Trophoblast cell (in vitro differentiated cells and primary cell): ENCODE measurements at regions not wholly inside any gene's neighbourhood (a gene's known extent, or its start where the extent isn't known, plus 50 kb on each side); places are given as distances from the start of the nearest gene placed in this dataset.

ENCODE experiments used
- DNase-seq, 2 donors: peaks; one replicate each; pipeline ENCODE4 v3.0.0-alpha.2; 2016
- H2AFZ ChIP-seq: 2 replicates; pipeline ENCODE4 v1.6.1; 2013; ENCODE audit warnings: low read length, moderate library complexity, mild to moderate bottlenecking; ENCODE audit not compliant: insufficient read depth, poor library complexity
- H2AK5ac ChIP-seq: 2 replicates; pipeline ENCODE4 v1.6.1; 2013; ENCODE audit warnings: mild to moderate bottlenecking, low read length
- H2BK120ac ChIP-seq: 2 replicates; pipeline ENCODE4 v1.6.1; 2013; ENCODE audit warnings: low read length, mild to moderate bottlenecking, moderate library complexity; ENCODE audit not compliant: insufficient read depth, poor library complexity
- H2BK12ac ChIP-seq: 2 replicates; pipeline ENCODE4 v1.6.1; 2013; ENCODE audit warnings: mild to moderate bottlenecking, low read length, moderate library complexity
- H2BK5ac ChIP-seq: 2 replicates; pipeline ENCODE4 v1.6.1; 2013; ENCODE audit warnings: low read length, low read depth, moderate library complexity, mild to moderate bottlenecking; ENCODE audit not compliant: poor library complexity
- H3K14ac ChIP-seq: 2 replicates; pipeline ENCODE4 v1.6.1; 2013; ENCODE audit warnings: mild to moderate bottlenecking, low read length
- H3K18ac ChIP-seq: 2 replicates; pipeline ENCODE4 v1.6.1; 2013; ENCODE audit warnings: mild to moderate bottlenecking, low read length
- H3K23ac ChIP-seq: 2 replicates; pipeline ENCODE4 v1.6.1; 2013; ENCODE audit warnings: low read length
- H3K27ac ChIP-seq: 2 replicates; pipeline ENCODE4 v1.5.1; 2013; ENCODE audit warnings: low read depth, mild to moderate bottlenecking, inconsistent platforms, low read length, moderate library complexity
- H3K27me3 ChIP-seq: 2 replicates; pipeline ENCODE4 v1.6.1; 2013; ENCODE audit warnings: inconsistent platforms, mild to moderate bottlenecking, low read length, moderate library complexity; ENCODE audit not compliant: insufficient read depth
- H3K36me3 ChIP-seq, 2 experiments: 1 replicate in 1 of 2; 2 replicates in 1 of 2; pipeline ENCODE4 v1.6.1; 2013; ENCODE audit warnings: low read length in 2 of 2, mild to moderate bottlenecking in 2 of 2, moderate library complexity in 1 of 2; ENCODE audit not compliant: insufficient read depth in 2 of 2, control insufficient read depth in 1 of 2
- H3K4ac ChIP-seq: 2 replicates; pipeline ENCODE4 v1.6.1; 2013; ENCODE audit warnings: low read depth, mild to moderate bottlenecking, low read length, moderate library complexity
- H3K4me1 ChIP-seq, 2 experiments: 1 replicate in 1 of 2; 2 replicates in 1 of 2; pipeline ENCODE4 v1.6.1; 2013; ENCODE audit warnings: low read length in 2 of 2, mild to moderate bottlenecking in 2 of 2, moderate library complexity in 1 of 2; ENCODE audit not compliant: insufficient read depth in 2 of 2, control insufficient read depth in 1 of 2
- H3K4me2 ChIP-seq: 2 replicates; pipeline ENCODE4 v1.6.1; 2013; ENCODE audit warnings: inconsistent platforms, mild to moderate bottlenecking, low read length, moderate library complexity
- H3K4me3 ChIP-seq: 2 replicates; pipeline ENCODE4 v1.5.1; 2013; ENCODE audit warnings: mild to moderate bottlenecking, low read depth, low read length, inconsistent platforms
- H3K79me1 ChIP-seq: one replicate; pipeline ENCODE4 v1.6.1; 2013; ENCODE audit warnings: low read length
- H3K79me2 ChIP-seq: 2 replicates; pipeline ENCODE4 v1.6.1; 2013; ENCODE audit warnings: low read length, mild to moderate bottlenecking; ENCODE audit not compliant: control insufficient read depth, insufficient read depth, poor library complexity
- H3K9ac ChIP-seq: 2 replicates; pipeline ENCODE4 v1.6.1; 2013; ENCODE audit warnings: mild to moderate bottlenecking, low read length
- H3K9me3 ChIP-seq: 2 replicates; pipeline ENCODE4 v1.6.1; 2013; ENCODE audit warnings: low read depth, mild to moderate bottlenecking, control low read depth, inconsistent platforms, low read length; ENCODE audit not compliant: insufficient read depth
- H4K12ac ChIP-seq: 2 replicates; pipeline ENCODE4 v1.6.1; 2013; ENCODE audit warnings: low read depth, mild to moderate bottlenecking, low read length, moderate library complexity
- H4K8ac ChIP-seq: 2 replicates; pipeline ENCODE4 v1.6.1; 2013; ENCODE audit warnings: low read depth, mild to moderate bottlenecking, low read length, moderate library complexity
- H4K91ac ChIP-seq: one replicate; pipeline ENCODE4 v1.6.1; 2013; ENCODE audit warnings: low read depth, mild to moderate bottlenecking, low read length, moderate library complexity
- WGBS: extraction: QIAGEN DNeasy Blood & Tissue Kit; methylation state at CpG from one replicate; pipeline ENCODE4 v1.1.7; 2013; ENCODE audit warnings: missing lambda C conversion rate; ENCODE audit not compliant: insufficient read length, insufficient coverage; ENCODE audit errors: extremely low coverage; 5-methylcytosine and 5-hydroxymethylcytosine counted together

GRCh38 chr15:72861354-72861910 lies 77.9 kb upstream of the ADPGK start:
- Histone ChIP-seq H2BK12ac (no peak overlapping the region), H3K4ac (no peak overlapping the region), H2AK5ac (no peak overlapping the region), H4K12ac (no peak overlapping the region), H3K79me2 (no peaks in the 10 kb centered on the region), H3K14ac (no peak overlapping the region), H2AFZ (no peak overlapping the region), H3K79me1 (no peaks in the 10 kb centered on the region), H2BK5ac (no peak overlapping the region), H3K27ac (no peak overlapping the region), H3K9ac (no peak overlapping the region), H3K4me3 (no peak overlapping the region), H2BK120ac (no peak overlapping the region), H3K4me2 (no peak overlapping the region), H3K23ac (no peak overlapping the region), H3K27me3 (no peaks in the 10 kb centered on the region), H3K4me1 (peaks cover 4% of the 10 kb centered on the region in 2 experiments), H3K18ac (no peak overlapping the region), H4K8ac (no peak overlapping the region), H3K36me3 (no peaks in the 10 kb centered on the region), H4K91ac (no peak overlapping the region), H3K9me3 (peaks cover 2% of the 10 kb centered on the region)
- DNase-seq, result no peak
- WGBS, result no CpG with 5 or more reads among the region's 2 CpGs

- WGBS, result no CpG with 5 or more reads among the region's 9 CpGs
- H3K18ac ChIP-seq, result no peak overlapping the region
- no peak overlapping the region for H3K14ac ChIP-seq
- no peak overlapping the region for H3K4me2 ChIP-seq
- no peak overlapping the region for H3K4ac ChIP-seq
- H3K27ac ChIP-seq, result no peak overlapping the region
- no peak overlapping the region for H2BK12ac ChIP-seq
- H3K9me3 ChIP-seq, result peaks cover 2% of the 10 kb centered on the region
- no peak overlapping the region for H3K4me3 ChIP-seq
- no peak overlapping the region for H2BK5ac ChIP-seq
- H3K79me2 ChIP-seq, result no peaks in the 10 kb centered on the region
- H3K27me3 ChIP-seq, result no peaks in the 10 kb centered on the region
- H4K91ac ChIP-seq, result no peak overlapping the region
- H2AK5ac ChIP-seq, result no peak overlapping the region
- no peaks in the 10 kb centered on the region for H3K79me1 ChIP-seq
- no peak overlapping the region for H2AFZ ChIP-seq
- H4K12ac ChIP-seq, result no peak overlapping the region
- DNase-seq, result no peak
- no peak overlapping the region for H2BK120ac ChIP-seq
- no peaks in the 10 kb centered on the region for H3K4me1 ChIP-seq
- H4K8ac ChIP-seq, result no peak overlapping the region
- H3K23ac ChIP-seq, result no peak overlapping the region
- no peaks in the 10 kb centered on the region for H3K36me3 ChIP-seq
- H3K9ac ChIP-seq, result no peak overlapping the region
These were observed 76.2 kb upstream of the ADPGK start for GRCh38 chr15:72859757-72860145.

GRCh38 chr15:72859017-72859756 lies 75.6 kb upstream of the ADPGK start:
- H3K9ac ChIP-seq, result no peak overlapping the region
- H2AFZ ChIP-seq, result no peak overlapping the region
- peaks cover 2% of the 10 kb centered on the region for H3K9me3 ChIP-seq
- H3K14ac ChIP-seq, result no peak overlapping the region
- no peak overlapping the region for H3K4me3 ChIP-seq
- no peak overlapping the region for H4K8ac ChIP-seq
- H3K27ac ChIP-seq, result no peak overlapping the region
- no peaks in the 10 kb centered on the region for H3K79me2 ChIP-seq
- no peak overlapping the region for H4K12ac ChIP-seq
- no peak for DNase-seq
- H2BK5ac ChIP-seq, result no peak overlapping the region
- H2AK5ac ChIP-seq, result no peak overlapping the region
- H3K4me1 ChIP-seq, result no peaks in the 10 kb centered on the region
- no peak overlapping the region for H4K91ac ChIP-seq
- H2BK120ac ChIP-seq, result no peak overlapping the region
- no peak overlapping the region for H3K4ac ChIP-seq
- H3K18ac ChIP-seq, result no peak overlapping the region
- H2BK12ac ChIP-seq, result no peak overlapping the region
- H3K36me3 ChIP-seq, result no peaks in the 10 kb centered on the region
- H3K23ac ChIP-seq, result no peak overlapping the region
- no peaks in the 10 kb centered on the region for H3K79me1 ChIP-seq
- H3K4me2 ChIP-seq, result no peak overlapping the region
- WGBS, result no CpG with 5 or more reads among the region's 10 CpGs
- no peaks in the 10 kb centered on the region for H3K27me3 ChIP-seq

- Histone ChIP-seq H2BK12ac (no peak overlapping the region), H3K18ac (no peak overlapping the region), H3K4me2 (no peak overlapping the region), H4K91ac (no peak overlapping the region), H2BK120ac (no peak overlapping the region), H3K4ac (no peak overlapping the region), H3K23ac (no peak overlapping the region), H3K36me3 (no peaks in the 10 kb centered on the region), H4K8ac (no peak overlapping the region), H3K4me1 (no peaks in the 10 kb centered on the region), H2AK5ac (no peak overlapping the region), H3K79me2 (no peaks in the 10 kb centered on the region), H3K27me3 (no peaks in the 10 kb centered on the region), H3K27ac (no peak overlapping the region), H3K4me3 (no peak overlapping the region), H3K9me3 (peaks cover 2% of the 10 kb centered on the region), H2BK5ac (no peak overlapping the region), H4K12ac (no peak overlapping the region), H3K14ac (no peak overlapping the region), H2AFZ (no peak overlapping the region), H3K9ac (no peak overlapping the region), H3K79me1 (no peaks in the 10 kb centered on the region)
- WGBS, result no CpG with 5 or more reads among the region's 2 CpGs
- DNase-seq, result no peak
These were observed 74.6 kb upstream of the ADPGK start for GRCh38 chr15:72858205-72858604.
